ENCODE measurements at regions not wholly inside any gene's neighbourhood (a gene's known extent, or its start where the extent isn't known, plus 50 kb on each side); places are given as distances from the start of the nearest gene placed in this dataset.

DNA sequence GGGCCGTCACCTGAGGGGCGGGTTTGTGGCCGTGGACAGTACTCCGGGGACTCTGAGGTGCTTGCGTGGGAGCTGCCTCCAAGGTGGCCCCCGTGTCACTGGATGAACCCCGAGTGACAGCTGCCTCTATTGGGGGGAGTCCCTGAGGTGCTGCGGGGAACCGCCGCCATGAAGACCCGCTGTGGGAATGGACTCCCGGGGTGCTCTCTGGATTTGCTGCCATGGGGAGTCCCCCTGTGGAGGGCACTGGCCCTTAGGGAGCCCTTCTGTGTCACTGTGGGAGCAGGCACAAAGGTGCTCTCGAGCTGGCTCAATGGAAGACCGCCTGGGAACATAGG, 100.2 kb upstream of the CCL21 start:
- TF ChIP-seq, protein P1, sequence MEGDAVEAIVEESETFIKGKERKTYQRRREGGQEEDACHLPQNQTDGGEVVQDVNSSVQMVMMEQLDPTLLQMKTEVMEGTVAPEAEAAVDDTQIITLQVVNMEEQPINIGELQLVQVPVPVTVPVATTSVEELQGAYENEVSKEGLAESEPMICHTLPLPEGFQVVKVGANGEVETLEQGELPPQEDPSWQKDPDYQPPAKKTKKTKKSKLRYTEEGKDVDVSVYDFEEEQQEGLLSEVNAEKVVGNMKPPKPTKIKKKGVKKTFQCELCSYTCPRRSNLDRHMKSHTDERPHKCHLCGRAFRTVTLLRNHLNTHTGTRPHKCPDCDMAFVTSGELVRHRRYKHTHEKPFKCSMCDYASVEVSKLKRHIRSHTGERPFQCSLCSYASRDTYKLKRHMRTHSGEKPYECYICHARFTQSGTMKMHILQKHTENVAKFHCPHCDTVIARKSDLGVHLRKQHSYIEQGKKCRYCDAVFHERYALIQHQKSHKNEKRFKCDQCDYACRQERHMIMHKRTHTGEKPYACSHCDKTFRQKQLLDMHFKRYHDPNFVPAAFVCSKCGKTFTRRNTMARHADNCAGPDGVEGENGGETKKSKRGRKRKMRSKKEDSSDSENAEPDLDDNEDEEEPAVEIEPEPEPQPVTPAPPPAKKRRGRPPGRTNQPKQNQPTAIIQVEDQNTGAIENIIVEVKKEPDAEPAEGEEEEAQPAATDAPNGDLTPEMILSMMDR (IDR thresholded peaks at IDR 0.05) = no peak
- no peak for TF ChIP-seq POLR2A (IDR thresholded peaks at IDR 0.05)

All from body of pancreas (tissue), 4 donors.